NCI-H2227 (cell line): ENCODE measurements at regions not wholly inside any gene's neighbourhood (a gene's known extent, or its start where the extent isn't known, plus 50 kb on each side); places are given as distances from the start of the nearest gene placed in this dataset.

Source experiments
- DNase-seq: peaks from one replicate; lab custom pipeline; 2025; ENCODE audit not compliant: unreplicated experiment; lab: John Stamatoyannopoulos, UW

GRCh38 chr6:170136541-170137175, 154.2 kb downstream of the DLL1 start:
- no peak for DNase-seq

GRCh38 chr6:170135821-170136471, 154.9 kb downstream of the DLL1 start:
- DNase-seq: no peak

DNA sequence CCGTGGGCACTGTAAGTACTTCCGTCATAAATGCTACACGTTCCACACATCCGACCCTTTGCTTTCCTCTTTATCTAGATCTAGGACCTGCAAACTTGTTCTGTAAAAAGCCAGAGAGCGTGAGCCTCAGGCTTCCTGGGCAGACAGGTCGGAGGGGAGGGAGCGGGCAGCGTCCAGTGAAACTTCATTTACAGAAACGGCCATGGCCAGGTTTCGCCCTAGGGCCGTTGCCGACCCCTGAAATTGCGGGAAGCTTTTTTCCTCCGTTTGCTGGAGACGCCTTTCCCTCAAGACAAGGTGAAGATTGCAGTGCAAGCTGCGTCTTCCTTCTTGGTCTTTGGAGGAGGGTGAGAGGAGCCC, 155.4 kb downstream of the DLL1 start:
- DNase-seq: no peak

GRCh38 chr6:170134471-170135440, 156.1 kb downstream of the DLL1 start:
- DNase-seq: no peak

DNA sequence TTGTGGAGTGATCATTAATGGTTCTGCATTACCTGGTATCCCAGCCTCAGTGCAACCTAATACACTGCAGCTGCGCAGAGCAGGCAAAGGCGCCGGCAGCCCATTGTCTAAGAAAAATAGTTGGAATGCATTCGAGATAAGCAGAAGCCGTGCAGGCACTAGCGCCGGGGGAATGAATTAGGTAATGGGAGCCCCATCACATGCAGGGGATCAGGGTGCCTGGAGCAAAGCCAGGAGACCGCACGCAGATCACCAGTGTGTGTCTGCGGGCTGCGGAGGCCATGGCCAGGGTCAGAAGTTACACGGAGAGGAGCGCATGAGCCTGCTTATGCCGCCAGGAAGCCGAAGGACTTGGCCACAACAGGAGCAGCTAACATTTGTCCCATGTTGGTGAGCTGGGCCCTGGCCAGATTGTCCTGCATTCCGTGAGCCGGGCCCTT, 156.8 kb downstream of the DLL1 start:
- DNase-seq: no peak

DNA sequence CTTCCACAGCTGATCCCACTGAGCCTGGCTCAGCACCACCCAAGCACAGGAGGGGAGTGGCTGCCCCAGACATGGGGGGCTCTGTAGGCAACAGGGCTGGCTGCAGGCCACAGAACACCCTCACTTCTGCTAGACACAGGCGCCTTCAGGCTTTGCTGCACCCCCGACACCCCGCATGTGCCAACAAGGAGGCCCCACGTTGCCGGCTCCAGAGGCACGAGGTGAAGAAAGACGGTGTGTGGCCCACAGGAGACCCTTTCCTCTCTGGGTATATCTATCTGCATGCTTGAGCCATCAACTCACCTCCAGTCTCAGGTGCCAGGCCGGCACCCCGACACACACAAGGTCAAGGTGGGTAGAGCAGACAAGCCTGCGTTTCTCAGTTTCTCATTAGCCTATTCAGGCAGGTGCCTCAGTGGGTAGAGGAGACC, 158.3 kb downstream of the DLL1 start:
- DNase-seq: no peak

DNA sequence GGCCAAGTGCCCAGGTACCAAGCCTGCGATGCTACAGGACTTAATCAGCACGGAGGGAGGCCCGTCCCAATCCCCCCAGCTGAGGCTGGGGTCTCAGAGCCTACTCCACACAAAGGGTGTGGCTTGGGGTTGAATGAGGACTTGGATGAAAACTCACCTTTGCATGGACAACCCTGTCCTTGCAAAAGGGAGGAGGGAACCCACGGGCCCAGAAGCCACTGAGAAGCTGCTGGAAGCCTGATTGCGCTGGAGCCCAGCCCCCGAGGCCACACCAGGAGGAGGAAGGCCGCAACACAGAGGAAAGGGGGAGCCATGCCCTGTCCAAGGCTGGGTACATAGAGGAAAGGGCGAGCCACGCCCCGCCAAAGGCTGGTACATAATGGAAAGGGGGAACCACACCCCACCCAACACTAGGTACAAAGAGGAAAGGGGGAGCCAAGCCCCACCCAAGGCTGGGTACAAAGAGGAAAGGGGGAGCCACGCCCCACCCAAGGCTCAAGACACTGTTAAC, 158.8 kb downstream of the DLL1 start:
- no peak for DNase-seq

DNA sequence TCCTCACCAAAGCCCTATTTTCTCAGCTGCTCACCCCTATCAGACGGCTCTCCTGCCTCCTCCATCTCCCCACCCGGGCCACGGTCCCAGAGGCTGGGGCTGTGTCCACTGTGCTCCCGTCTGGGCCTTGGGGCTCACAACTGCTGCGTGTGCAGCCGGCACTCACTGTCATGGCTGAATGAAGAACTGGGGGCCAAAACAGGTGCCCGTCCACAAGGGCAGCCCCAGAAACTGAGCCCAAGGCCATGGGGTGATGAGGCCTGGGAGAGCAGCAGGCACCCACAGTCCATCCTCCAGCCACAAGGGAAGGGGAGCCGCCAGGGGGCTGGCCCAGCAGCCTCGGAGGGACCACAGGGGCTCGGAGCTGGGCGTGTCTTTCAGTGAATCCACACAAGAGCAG, 159.5 kb downstream of the DLL1 start:
- no peak for DNase-seq

- no peak for DNase-seq
Measured at GRCh38 chr6:170130771-170131241, 160.1 kb downstream of the DLL1 start.

DNA sequence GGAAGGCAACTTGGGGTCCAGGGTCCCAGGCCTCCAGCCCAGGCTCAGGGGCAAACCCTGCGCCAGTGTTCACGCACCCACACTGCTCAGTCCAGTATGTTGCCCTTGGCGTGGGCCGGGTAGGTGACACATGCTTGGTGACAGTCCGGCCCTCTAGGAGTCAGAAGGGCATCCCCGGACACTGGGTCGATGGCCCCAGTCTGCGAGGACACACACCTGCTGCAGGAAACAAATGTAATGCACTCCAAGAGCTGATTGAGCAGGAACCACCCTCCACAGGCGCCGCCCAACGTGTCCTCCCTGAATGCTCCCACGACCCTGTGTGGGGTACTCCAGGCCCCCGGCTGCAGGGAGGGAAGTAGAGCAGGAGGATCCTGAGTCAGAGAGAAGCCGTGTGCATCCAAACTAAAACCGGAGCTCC, 160.7 kb downstream of the DLL1 start:
- DNase-seq: no peak

DNA sequence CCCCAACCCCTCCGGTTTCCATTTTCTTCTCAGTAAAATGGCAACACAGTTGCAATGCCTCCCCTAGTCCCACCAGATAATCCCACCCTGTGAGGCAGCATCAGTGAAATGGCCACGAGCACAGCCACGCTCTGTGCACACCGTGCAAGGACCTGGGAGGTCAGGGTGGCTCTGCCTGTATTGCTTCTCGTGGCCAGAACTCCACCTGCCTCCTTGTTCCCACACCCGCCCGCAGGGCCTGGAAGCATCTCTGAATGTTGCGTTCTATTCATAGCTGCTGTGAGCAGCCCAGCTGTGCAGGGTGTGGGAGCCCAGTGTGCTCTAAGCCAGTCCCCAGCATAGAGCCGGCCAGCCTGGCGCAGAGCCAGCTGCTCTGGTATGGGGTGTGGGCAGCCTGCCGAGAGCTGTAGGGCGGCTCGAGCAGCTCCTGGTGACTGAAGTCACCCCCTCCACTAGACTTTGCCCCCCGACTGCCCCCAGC, 161.1 kb downstream of the DLL1 start:
- DNase-seq: peak; percentile 68

DNA sequence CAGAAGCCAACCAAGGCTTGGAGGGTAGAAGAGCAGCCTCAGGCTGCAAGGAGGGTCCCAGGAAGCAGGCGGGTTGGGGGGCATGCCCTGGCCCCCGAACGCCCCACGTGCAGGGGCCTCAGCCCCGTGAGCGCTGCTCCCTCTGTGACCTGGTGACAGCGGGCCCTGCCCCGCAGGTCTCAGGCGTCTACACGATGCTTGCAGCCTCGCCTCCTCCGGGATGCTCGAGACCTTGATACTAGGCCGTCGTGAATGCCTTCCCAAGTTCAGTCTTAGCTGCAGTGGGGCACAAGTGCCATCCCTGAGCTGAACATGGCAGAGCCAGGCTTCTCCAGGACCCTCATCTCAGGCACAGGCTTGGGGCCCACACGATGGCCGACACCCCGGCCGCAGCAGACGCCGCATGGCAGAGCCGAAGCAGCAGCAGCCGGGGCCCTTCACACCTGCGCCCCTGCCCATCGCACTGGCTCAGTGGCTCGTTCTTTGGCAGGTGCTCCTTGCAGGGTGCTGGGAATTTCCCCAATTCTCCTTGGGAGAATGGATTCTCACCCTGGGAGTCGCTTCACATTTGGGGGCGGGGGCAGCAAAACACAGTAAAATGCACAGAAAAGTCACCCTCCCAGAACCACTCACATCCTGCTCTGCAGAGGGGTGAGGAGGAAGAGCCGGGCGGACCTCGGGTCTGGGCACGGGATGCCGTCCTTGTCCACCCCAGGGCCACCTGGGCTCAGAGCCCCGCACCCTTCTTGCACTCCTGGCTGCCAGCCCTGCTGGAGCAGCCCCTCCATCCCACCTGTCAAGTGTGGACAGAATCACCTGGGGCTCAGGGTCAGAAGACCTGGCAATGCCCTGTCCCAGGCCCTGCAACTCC, 161.8 kb downstream of the DLL1 start:
- DNase-seq: no peak

- no peak for DNase-seq
Measured at GRCh38 chr6:170128346-170128745, 162.5 kb downstream of the DLL1 start.

DNA sequence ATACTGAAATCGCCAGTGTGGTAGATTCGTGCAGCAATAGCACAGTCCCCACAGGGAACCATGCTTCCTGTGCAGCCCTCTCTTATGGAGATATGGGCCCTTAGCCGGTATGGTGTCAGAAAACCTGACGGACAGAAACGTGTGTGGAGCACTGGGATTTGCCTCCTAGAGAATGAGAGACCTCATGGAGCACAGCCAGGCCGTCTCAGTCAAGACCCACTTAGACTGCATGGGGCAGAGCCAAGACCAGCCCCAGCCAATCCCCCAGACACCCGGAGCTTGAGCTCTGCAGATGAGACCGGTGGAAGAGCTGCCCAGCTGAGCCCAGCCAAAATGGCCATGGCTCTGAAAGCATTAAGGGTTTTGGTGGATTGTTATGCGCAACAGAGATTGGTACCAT, 163.7 kb downstream of the DLL1 start:
- no peak for DNase-seq

- no peak for DNase-seq
Measured at GRCh38 chr6:170125456-170126300, 165.2 kb downstream of the DLL1 start.

DNA sequence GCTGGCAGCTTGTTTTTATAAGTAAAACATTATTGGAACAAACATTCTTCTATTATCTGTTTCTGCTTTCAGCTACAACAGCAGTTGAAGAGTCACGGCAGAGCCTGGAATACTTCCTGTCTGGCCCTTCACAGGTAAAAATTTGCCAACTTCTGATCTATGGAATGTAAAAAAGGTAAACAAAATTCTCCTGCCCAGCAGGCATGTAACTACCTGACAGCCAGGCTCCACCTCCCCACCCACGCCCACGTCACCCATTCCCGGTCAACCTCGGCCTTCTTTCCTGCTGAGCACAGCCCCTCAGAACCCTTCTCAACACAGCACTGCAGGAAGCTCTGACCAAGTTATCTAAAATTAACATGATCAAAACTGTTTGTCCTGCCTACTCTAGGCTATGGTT, 166.0 kb downstream of the DLL1 start:
- DNase-seq: no peak

DNA sequence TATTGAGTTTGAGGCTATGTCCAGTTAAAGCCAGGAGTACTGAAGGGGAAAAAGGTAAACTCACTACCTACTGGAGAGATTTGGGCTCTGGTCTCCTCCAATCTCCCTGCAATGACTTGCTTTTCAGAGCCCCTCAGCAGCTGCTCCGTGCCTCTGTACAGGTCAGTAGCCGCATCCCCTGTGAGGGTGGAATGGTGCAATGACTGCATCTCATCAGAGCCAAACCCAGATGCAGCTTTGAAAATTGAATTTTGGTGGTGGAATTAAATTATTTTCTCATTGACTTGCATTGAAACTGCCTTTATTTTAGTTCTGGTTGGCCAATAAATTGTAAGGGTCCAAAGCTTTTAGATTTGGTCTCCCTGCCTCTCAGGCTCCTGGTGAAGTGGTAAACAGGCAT, 166.7 kb downstream of the DLL1 start:
- DNase-seq: no peak

DNA sequence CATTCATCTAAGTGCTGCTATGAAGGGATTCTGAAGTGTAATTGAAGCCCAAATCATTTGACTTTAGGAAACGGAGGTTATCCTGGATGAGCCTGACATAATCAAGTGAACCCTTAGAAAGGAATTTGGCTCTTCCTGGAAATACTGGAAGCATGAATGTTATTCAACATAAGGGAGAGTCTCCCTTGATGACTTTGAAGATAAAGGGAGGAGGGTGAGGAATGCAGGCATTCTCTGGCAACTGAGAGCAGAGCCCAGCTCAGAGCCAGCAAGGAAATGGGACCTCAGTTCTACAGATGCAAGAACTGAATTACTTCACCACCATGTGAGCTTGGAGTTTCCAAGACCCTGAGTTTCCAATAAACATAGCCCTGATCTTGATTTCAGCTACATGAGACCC, 168.2 kb downstream of the DLL1 start:
- no peak for DNase-seq
